ENCODE measurements at regions not wholly inside any gene's neighbourhood (a gene's known extent, or its start where the extent isn't known, plus 50 kb on each side); places are given as distances from the start of the nearest gene placed in this dataset.

DNA sequence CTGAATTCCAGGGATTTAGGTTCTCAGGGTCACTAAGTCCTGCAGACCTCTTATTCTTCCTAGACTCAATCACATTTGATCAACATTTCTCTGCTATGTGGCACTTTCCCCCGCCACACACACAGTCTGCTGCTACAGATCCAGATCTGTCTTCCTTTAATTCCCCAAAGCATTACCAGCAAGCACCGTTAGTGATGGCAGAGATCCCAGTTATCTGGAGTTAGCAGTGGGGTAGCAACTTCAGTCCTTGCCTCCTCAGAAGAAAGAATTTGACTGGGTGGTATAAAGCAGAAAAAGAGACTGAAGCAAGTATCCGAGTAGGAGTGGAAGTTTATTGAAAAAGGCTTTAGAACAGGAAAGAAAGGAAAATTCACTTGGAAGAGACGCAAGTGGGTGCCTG lies 100.4 kb upstream of the ETV3 start:
- DNase-seq (ENCODE audit: low read depth), result no peak
- TF ChIP-seq POLR2A (IDR thresholded peaks at IDR 0.05; ENCODE audit: extremely low read depth, insufficient read length) (no peak), MYC (IDR thresholded peaks at IDR 0.05; ENCODE audit: low read depth, low read length) (no peak), CTCF (IDR thresholded peaks at IDR 0.05; ENCODE audit: low read depth, low read length) (no peak)
- TF ChIP-seq, protein P1, sequence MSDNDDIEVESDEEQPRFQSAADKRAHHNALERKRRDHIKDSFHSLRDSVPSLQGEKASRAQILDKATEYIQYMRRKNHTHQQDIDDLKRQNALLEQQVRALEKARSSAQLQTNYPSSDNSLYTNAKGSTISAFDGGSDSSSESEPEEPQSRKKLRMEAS (IDR thresholded peaks at IDR 0.05; ENCODE audit: low read depth, low read length), result no peak
- no peak overlapping the region for H3K4me3 ChIP-seq (ENCODE audit: low read depth, low read length)

DNA sequence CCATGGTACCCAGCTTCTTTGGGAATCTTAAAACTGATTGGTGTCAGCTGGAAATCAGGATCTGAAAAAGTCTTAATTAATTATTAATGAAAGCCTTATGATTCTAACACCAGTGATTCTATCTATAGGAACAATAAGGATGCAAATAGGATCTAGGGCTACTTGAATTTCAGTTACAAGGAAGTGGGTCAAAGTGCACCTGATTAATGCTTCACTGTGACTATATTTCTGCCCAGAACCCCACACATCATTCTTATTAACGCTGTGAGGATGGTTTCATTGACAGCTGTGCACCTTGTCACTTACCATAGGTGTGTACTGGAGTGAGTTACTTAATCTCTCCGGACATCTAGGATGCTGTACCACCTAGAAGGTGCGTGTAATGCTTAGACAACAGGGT lies 99.8 kb upstream of the ETV3 start:
- H3K4me3 ChIP-seq (ENCODE audit: low read depth, low read length), result no peak overlapping the region
- TF ChIP-seq POLR2A (IDR thresholded peaks at IDR 0.05; ENCODE audit: extremely low read depth, insufficient read length) (no peak), CTCF (IDR thresholded peaks at IDR 0.05; ENCODE audit: low read depth, low read length) (no peak), MYC (IDR thresholded peaks at IDR 0.05; ENCODE audit: low read depth, low read length) (no peak)
- TF ChIP-seq, protein P1 (IDR thresholded peaks at IDR 0.05; ENCODE audit: low read depth, low read length), result no peak
- DNase-seq (ENCODE audit: low read depth), result no peak

- no peak overlapping the region for H3K4me3 ChIP-seq (ENCODE audit: low read depth, low read length)
- no peak for DNase-seq (ENCODE audit: low read depth)
- TF ChIP-seq POLR2A (IDR thresholded peaks at IDR 0.05; ENCODE audit: extremely low read depth, insufficient read length) (no peak), CTCF (IDR thresholded peaks at IDR 0.05; ENCODE audit: low read depth, low read length) (no peak), MYC (IDR thresholded peaks at IDR 0.05; ENCODE audit: low read depth, low read length) (no peak)
- TF ChIP-seq, protein P1 (IDR thresholded peaks at IDR 0.05; ENCODE audit: low read depth, low read length), result no peak
Measured at GRCh38 chr1:157237522-157237921, 99.3 kb upstream of the ETV3 start.

GRCh38 chr1:157236072-157236471 lies 97.9 kb upstream of the ETV3 start:
- no peak for DNase-seq (ENCODE audit: low read depth)
- TF ChIP-seq POLR2A (IDR thresholded peaks at IDR 0.05; ENCODE audit: extremely low read depth, insufficient read length) (no peak), CTCF (IDR thresholded peaks at IDR 0.05; ENCODE audit: low read depth, low read length) (no peak), MYC (IDR thresholded peaks at IDR 0.05; ENCODE audit: low read depth, low read length) (no peak)
- TF ChIP-seq, protein P1 (IDR thresholded peaks at IDR 0.05; ENCODE audit: low read depth, low read length), result no peak

GRCh38 chr1:157235307-157235706 lies 97.1 kb upstream of the ETV3 start:
- TF ChIP-seq CTCF (IDR thresholded peaks at IDR 0.05; ENCODE audit: low read depth, low read length), result no peak
- no peak for TF ChIP-seq POLR2A (IDR thresholded peaks at IDR 0.05; ENCODE audit: extremely low read depth, insufficient read length)
- TF ChIP-seq MYC (IDR thresholded peaks at IDR 0.05; ENCODE audit: low read depth, low read length), result no peak
- TF ChIP-seq, protein P1 (IDR thresholded peaks at IDR 0.05; ENCODE audit: low read depth, low read length), result no peak
- no peak for DNase-seq (ENCODE audit: low read depth)
- H3K4me3 ChIP-seq (ENCODE audit: low read depth, low read length), result no peak overlapping the region

More at GRCh38 chr1:157236072-157236471, 97.9 kb upstream of the ETV3 start:
- no peak overlapping the region for H3K4me3 ChIP-seq (ENCODE audit: low read depth, low read length)

Data from NB4 (cell line).